Spleen (tissue), 11 donors: ENCODE measurements at regions not wholly inside any gene's neighbourhood (a gene's known extent, or its start where the extent isn't known, plus 50 kb on each side); places are given as distances from the start of the nearest gene placed in this dataset.

Experiments
- DNase-seq: peaks from one replicate; pipeline ENCODE4 v3.0.0-alpha.2; 2020
- H3K27ac ChIP-seq, 8 donors: fragments of 200-600 bp; sonication (generic) in 7 of 8; 1 replicate in 4 of 8; 2 replicates in 4 of 8; pipeline versions ENCODE4 v1.5.0 to v1.8.0; 2016 to 2021; ENCODE audit warnings: inconsistent platforms in 4 of 8, mild to moderate bottlenecking in 4 of 8, moderate library complexity in 1 of 8
- H3K27me3 ChIP-seq, 7 donors: fragments of 200-600 bp; sonication (generic) in 6 of 7; replicated peaks in 1 of 7; 1 replicate in 4 of 7; 2 replicates in 3 of 7; pipeline versions ENCODE4 v1.5.0 to v1.8.0; 2016 to 2021; ENCODE audit warnings: inconsistent platforms in 3 of 7, mild to moderate bottlenecking in 1 of 7
- H3K36me3 ChIP-seq, 6 donors: fragments of 200-600 bp; sonication (generic) in 5 of 6; 1 replicate in 4 of 6; 2 replicates in 2 of 6; pipeline versions ENCODE4 v1.5.0 to v1.8.0; 2016 to 2021; ENCODE audit warnings: inconsistent platforms in 2 of 6
- H3K4me1 ChIP-seq, 6 donors: fragments of 200-600 bp; sonication (generic) in 5 of 6; 1 replicate in 3 of 6; 2 replicates in 3 of 6; pipeline versions ENCODE4 v1.5.0 to v1.8.0; 2016 to 2021; ENCODE audit warnings: inconsistent platforms in 3 of 6
- H3K4me3 ChIP-seq, 8 donors: fragments of 200-600 bp; sonication (generic) in 7 of 8; 1 replicate in 4 of 8; 2 replicates in 4 of 8; pipeline versions ENCODE4 v1.5.0 to v1.8.0; 2016 to 2021; ENCODE audit warnings: inconsistent platforms in 4 of 8, mild to moderate bottlenecking in 4 of 8, moderate library complexity in 2 of 8
- H3K9me3 ChIP-seq, 8 donors: fragments of 200-600 bp; sonication (generic) in 7 of 8; 1 replicate in 4 of 8; 2 replicates in 4 of 8; pipeline versions ENCODE4 v1.5.0 to v1.8.0; 2016 to 2021; ENCODE audit warnings: inconsistent platforms in 4 of 8
- POLR2A ChIP-seq, 3 donors: fragments of 450-650 bp; IDR thresholded peaks; one replicate each; pipeline ENCODE4 v1.5.1; 2017; ENCODE audit warnings: antibody characterized with exemption in 3 of 3, mild to moderate bottlenecking in 1 of 3
- POLR2AphosphoS5 ChIP-seq, 3 donors: sonication (generic); formaldehyde crosslinking; IDR thresholded peaks; one replicate each; pipeline ENCODE4 v1.5.1; 2017; ENCODE audit warnings: antibody characterized with exemption in 3 of 3
- WGBS, 5 donors: extraction: QIAGEN DNeasy Blood & Tissue Kit in 3 of 5; methylation state at CpG; one replicate each; pipeline versions ENCODE4 v1.1.5 to v1.1.7; 2013 to 2018; 5-methylcytosine and 5-hydroxymethylcytosine counted together
- intact Hi-C: fragments of 100-400 bp; cut with DNase I; formaldehyde crosslinking; loops from one replicate; pipeline ENCODE4 v1.15.0; 2023; ENCODE audit warnings: low total_unique reads
- TF ChIP-seq, protein P1 (sequence below), 11 experiments: fragments of 200-600 bp in 7 of 11; fragments of 450-650 bp in 4 of 11; sonication (generic) in 4 of 11; IDR thresholded peaks in 8 of 11; conservative IDR thresholded peaks in 3 of 11; 1 replicate in 7 of 11; 2 replicates in 4 of 11; pipeline versions ENCODE4 v1.4.0 to v1.8.0; 2016 to 2021; ENCODE audit warnings: antibody characterized with exemption in 11 of 11, inconsistent platforms in 4 of 11, mild to moderate bottlenecking in 1 of 11
- donor health status: healthy with polysubstance abuse.
- donor health status: DM: no; HTN: no; CAD: no; lungs with moderate emphysema.
- donor health status: DM: no; HTN: no; CAD: no.
- donor health status: Bipolar disorder and iron deficiency.
- donor health status: healthy.
- donor health status: DM: no; HTN: no; CAD: no.
- donor health status: DM: yes; HTN: yes; CAD: no.

DNA sequence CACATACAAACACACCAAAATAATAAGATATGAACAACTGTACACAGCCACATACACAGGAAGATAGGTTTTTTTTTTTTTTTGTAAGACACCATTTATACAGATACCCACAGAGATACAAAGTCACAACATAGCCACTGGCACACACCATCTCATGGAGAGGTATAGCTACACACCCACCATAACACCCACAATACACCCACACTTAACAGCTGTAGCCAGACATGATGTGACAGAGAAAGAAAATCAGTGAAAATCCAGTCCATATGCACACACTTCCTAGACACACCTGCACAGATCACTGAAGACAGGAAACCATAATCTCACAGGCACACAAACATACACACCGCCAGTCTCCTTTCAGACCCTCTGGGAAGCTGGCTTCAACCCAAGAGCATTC, 62.4 kb upstream of the PAX2 start:
- no peaks in the 10 kb centered on the region for H3K36me3 ChIP-seq
- H3K4me3 ChIP-seq, result no peak overlapping the region
- intact Hi-C loops, result no loop called here
- H3K4me1 ChIP-seq, result peaks cover 0 to 5% (median 4%) of the 10 kb centered on the region in 6 donors
- peaks cover 0 to 100% (median 83%) of the 10 kb centered on the region in 7 donors for H3K27me3 ChIP-seq
- H3K27ac ChIP-seq, result no peak overlapping the region
- no peaks in the 10 kb centered on the region for H3K9me3 ChIP-seq
- DNase-seq, result no peak
- TF ChIP-seq POLR2AphosphoS5 (IDR thresholded peaks at IDR 0.05) (no peak), POLR2A (IDR thresholded peaks at IDR 0.05) (no peak)
- TF ChIP-seq, protein P1, sequence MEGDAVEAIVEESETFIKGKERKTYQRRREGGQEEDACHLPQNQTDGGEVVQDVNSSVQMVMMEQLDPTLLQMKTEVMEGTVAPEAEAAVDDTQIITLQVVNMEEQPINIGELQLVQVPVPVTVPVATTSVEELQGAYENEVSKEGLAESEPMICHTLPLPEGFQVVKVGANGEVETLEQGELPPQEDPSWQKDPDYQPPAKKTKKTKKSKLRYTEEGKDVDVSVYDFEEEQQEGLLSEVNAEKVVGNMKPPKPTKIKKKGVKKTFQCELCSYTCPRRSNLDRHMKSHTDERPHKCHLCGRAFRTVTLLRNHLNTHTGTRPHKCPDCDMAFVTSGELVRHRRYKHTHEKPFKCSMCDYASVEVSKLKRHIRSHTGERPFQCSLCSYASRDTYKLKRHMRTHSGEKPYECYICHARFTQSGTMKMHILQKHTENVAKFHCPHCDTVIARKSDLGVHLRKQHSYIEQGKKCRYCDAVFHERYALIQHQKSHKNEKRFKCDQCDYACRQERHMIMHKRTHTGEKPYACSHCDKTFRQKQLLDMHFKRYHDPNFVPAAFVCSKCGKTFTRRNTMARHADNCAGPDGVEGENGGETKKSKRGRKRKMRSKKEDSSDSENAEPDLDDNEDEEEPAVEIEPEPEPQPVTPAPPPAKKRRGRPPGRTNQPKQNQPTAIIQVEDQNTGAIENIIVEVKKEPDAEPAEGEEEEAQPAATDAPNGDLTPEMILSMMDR (IDR thresholded peaks at IDR 0.05 in 8 of 11, conservative IDR thresholded peaks at IDR 0.05 in 3 of 11), result no peak
- 5 to 36% (median 22%) methylated on average over 1 of the region's 1 CpG for WGBS, 5 donors

DNA sequence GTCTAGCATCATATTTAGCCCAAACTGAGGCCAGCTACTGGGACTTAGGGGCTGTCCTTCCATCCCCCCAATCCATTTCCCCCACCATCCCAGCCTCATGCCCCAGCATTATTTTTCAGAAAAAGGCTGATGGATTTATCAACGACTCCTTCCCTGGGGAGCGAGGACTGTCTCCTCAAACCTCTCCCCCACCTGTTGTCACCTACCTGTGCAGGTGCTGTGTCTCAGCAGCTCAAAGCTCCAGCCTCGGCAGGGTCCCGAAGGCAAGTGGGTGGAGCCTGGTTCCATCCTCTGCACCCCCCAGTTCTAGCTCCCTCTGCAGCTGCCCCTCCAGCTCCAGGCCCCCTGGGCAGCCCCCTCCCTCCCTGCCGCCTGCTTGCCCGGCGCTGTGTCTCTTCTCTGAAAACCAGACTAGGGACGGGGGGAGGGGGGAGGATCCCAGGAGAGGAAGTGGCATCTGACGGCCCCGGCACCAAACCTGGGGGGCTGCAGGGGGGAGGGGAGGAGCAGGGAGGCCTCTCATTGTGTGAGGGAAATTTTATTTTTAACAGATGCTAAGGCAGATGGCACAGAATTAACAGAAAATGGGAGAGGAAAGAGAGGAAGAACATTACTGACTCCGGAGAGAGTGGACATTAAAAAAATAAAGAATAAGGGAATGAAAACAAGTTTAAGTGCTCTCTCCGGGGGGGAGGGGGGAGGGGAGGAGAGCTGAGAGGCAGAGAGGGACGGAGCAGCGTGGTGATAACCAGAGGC, 61.7 kb upstream of the PAX2 start:
- H3K9me3 ChIP-seq, result no peaks in the 10 kb centered on the region
- intact Hi-C loops, result no loop called here
- peak; percentile 48 for DNase-seq
- no peak overlapping the region for H3K27ac ChIP-seq
- H3K4me1 ChIP-seq, result peaks cover 0 to 5% (median 4%) of the 10 kb centered on the region in 6 donors
- H3K27me3 ChIP-seq, result peaks cover 0 to 100% (median 84%) of the 10 kb centered on the region in 7 donors
- no peaks in the 10 kb centered on the region for H3K36me3 ChIP-seq
- H3K4me3 ChIP-seq, result no peak overlapping the region
- WGBS, 5 donors, result 1 to 3% (median 2%) methylated on average over 11 to 14 of the region's 14 CpGs
- TF ChIP-seq POLR2A (IDR thresholded peaks at IDR 0.05) (no peak), POLR2AphosphoS5 (IDR thresholded peaks at IDR 0.05) (no peak)
- TF ChIP-seq, protein P1 (IDR thresholded peaks at IDR 0.05 in 8 of 11, conservative IDR thresholded peaks at IDR 0.05 in 3 of 11), result no peak

GRCh38 chr10:100684688-100685235, 60.6 kb upstream of the PAX2 start:
- Histone ChIP-seq H3K4me3 (no peak overlapping the region), H3K27me3 (peaks cover 0 to 100% (median 86%) of the 10 kb centered on the region in 7 donors), H3K27ac (no peak overlapping the region), H3K4me1 (peaks cover 0 to 5% (median 4%) of the 10 kb centered on the region in 6 donors), H3K9me3 (no peaks in the 10 kb centered on the region), H3K36me3 (no peaks in the 10 kb centered on the region)
- DNase-seq, result peak; percentile 14
- WGBS, 5 donors, result 5 to 10% (median 6%) methylated on average over 9 of the region's 9 CpGs
- TF ChIP-seq POLR2AphosphoS5 (IDR thresholded peaks at IDR 0.05) (no peak), POLR2A (IDR thresholded peaks at IDR 0.05) (no peak)
- TF ChIP-seq, protein P1 (IDR thresholded peaks at IDR 0.05 in 8 of 11, conservative IDR thresholded peaks at IDR 0.05 in 3 of 11), result no peak
- intact Hi-C loops, result no loop called here

DNA sequence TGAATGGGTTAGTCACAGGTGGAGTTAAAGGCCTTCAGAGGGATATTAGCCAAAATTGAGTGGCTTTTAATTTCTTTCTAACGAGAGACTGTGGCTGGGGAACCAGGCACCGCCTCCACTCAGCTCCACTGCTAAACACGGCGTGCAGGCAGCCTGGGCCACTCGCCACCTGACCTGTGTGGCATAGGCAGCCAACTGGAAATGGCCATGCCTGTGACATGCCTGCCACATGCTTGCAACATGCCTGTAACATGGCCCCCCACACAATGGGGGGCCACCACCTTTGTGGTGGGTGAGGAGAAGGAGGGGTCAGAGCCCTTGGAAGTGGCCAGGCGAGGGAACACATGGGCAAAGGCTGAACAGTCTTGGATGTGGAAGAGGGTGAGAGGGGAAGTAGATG, 60.1 kb upstream of the PAX2 start:
- 45 to 59% (median 47%) methylated on average over 6 of the region's 6 CpGs for WGBS, 5 donors
- H3K27ac ChIP-seq, result no peak overlapping the region
- intact Hi-C loops, result no loop called here
- H3K9me3 ChIP-seq, result no peaks in the 10 kb centered on the region
- no peak overlapping the region for H3K4me3 ChIP-seq
- H3K36me3 ChIP-seq, result no peaks in the 10 kb centered on the region
- peaks cover 0 to 100% (median 81%) of the 10 kb centered on the region in 7 donors for H3K27me3 ChIP-seq
- DNase-seq, result peak; percentile 55
- H3K4me1 ChIP-seq, result peaks cover 0 to 5% (median 4%) of the 10 kb centered on the region in 6 donors
- TF ChIP-seq POLR2AphosphoS5 (IDR thresholded peaks at IDR 0.05) (no peak), POLR2A (IDR thresholded peaks at IDR 0.05) (no peak)
- TF ChIP-seq, protein P1 (IDR thresholded peaks at IDR 0.05 in 8 of 11, conservative IDR thresholded peaks at IDR 0.05 in 3 of 11), result no peak
